ENCODE measurements at regions not wholly inside any gene's neighbourhood (a gene's known extent, or its start where the extent isn't known, plus 50 kb on each side); places are given as distances from the start of the nearest gene placed in this dataset.

DNA sequence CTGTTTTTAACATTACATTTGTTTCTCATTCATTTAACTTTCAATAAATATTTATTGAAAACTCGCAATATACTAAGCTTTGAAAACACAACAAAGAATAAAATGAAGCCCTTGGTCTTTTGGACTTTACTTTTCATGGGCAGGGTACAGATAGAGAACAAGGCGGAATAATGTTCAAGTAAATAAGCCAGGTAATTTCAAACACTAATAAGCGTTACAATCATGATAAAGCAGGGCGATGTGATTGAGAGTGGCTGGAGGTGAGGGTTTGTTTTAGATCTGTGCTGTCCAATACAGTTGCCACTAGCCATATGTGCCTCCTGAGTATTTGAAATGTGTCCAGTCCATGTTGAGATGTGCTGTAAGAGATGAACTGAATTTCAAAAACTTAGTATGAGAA lies 307.1 kb downstream of the ALDH8A1 start:
- TF ChIP-seq ZNF274 (IDR thresholded peaks at IDR 0.05; ENCODE audit: borderline replicate concordance, low read depth, low read length) (no peak), GABPB1 (CRISPR knock-in tag; IDR thresholded peaks at IDR 0.05) (no peak), GTF2E2 (tag; IDR thresholded peaks at IDR 0.05) (no peak)
- TF ChIP-seq, protein P1, sequence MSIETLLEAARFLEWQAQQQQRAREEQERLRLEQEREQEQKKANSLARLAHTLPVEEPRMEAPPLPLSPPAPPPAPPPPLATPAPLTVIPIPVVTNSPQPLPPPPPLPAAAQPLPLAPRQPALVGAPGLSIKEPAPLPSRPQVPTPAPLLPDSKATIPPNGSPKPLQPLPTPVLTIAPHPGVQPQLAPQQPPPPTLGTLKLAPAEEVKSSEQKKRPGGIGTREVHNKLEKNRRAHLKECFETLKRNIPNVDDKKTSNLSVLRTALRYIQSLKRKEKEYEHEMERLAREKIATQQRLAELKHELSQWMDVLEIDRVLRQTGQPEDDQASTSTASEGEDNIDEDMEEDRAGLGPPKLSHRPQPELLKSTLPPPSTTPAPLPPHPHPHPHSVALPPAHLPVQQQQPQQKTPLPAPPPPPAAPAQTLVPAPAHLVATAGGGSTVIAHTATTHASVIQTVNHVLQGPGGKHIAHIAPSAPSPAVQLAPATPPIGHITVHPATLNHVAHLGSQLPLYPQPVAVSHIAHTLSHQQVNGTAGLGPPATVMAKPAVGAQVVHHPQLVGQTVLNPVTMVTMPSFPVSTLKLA (conservative IDR thresholded peaks at IDR 0.05), result no peak
- TF ChIP-seq, protein P2, sequence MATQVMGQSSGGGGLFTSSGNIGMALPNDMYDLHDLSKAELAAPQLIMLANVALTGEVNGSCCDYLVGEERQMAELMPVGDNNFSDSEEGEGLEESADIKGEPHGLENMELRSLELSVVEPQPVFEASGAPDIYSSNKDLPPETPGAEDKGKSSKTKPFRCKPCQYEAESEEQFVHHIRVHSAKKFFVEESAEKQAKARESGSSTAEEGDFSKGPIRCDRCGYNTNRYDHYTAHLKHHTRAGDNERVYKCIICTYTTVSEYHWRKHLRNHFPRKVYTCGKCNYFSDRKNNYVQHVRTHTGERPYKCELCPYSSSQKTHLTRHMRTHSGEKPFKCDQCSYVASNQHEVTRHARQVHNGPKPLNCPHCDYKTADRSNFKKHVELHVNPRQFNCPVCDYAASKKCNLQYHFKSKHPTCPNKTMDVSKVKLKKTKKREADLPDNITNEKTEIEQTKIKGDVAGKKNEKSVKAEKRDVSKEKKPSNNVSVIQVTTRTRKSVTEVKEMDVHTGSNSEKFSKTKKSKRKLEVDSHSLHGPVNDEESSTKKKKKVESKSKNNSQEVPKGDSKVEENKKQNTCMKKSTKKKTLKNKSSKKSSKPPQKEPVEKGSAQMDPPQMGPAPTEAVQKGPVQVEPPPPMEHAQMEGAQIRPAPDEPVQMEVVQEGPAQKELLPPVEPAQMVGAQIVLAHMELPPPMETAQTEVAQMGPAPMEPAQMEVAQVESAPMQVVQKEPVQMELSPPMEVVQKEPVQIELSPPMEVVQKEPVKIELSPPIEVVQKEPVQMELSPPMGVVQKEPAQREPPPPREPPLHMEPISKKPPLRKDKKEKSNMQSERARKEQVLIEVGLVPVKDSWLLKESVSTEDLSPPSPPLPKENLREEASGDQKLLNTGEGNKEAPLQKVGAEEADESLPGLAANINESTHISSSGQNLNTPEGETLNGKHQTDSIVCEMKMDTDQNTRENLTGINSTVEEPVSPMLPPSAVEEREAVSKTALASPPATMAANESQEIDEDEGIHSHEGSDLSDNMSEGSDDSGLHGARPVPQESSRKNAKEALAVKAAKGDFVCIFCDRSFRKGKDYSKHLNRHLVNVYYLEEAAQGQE (IDR thresholded peaks at IDR 0.05; ENCODE audit: borderline replicate concordance), result no peak
- TF ChIP-seq, protein P2 (CRISPR knock-in tag; IDR thresholded peaks at IDR 0.05; ENCODE audit: low read depth), result no peak
- TF ChIP-seq, protein P3, sequence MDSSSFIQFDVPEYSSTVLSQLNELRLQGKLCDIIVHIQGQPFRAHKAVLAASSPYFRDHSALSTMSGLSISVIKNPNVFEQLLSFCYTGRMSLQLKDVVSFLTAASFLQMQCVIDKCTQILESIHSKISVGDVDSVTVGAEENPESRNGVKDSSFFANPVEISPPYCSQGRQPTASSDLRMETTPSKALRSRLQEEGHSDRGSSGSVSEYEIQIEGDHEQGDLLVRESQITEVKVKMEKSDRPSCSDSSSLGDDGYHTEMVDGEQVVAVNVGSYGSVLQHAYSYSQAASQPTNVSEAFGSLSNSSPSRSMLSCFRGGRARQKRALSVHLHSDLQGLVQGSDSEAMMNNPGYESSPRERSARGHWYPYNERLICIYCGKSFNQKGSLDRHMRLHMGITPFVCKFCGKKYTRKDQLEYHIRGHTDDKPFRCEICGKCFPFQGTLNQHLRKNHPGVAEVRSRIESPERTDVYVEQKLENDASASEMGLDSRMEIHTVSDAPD (CRISPR knock-in tag; IDR thresholded peaks at IDR 0.05), result no peak
- TF ChIP-seq, protein P4, sequence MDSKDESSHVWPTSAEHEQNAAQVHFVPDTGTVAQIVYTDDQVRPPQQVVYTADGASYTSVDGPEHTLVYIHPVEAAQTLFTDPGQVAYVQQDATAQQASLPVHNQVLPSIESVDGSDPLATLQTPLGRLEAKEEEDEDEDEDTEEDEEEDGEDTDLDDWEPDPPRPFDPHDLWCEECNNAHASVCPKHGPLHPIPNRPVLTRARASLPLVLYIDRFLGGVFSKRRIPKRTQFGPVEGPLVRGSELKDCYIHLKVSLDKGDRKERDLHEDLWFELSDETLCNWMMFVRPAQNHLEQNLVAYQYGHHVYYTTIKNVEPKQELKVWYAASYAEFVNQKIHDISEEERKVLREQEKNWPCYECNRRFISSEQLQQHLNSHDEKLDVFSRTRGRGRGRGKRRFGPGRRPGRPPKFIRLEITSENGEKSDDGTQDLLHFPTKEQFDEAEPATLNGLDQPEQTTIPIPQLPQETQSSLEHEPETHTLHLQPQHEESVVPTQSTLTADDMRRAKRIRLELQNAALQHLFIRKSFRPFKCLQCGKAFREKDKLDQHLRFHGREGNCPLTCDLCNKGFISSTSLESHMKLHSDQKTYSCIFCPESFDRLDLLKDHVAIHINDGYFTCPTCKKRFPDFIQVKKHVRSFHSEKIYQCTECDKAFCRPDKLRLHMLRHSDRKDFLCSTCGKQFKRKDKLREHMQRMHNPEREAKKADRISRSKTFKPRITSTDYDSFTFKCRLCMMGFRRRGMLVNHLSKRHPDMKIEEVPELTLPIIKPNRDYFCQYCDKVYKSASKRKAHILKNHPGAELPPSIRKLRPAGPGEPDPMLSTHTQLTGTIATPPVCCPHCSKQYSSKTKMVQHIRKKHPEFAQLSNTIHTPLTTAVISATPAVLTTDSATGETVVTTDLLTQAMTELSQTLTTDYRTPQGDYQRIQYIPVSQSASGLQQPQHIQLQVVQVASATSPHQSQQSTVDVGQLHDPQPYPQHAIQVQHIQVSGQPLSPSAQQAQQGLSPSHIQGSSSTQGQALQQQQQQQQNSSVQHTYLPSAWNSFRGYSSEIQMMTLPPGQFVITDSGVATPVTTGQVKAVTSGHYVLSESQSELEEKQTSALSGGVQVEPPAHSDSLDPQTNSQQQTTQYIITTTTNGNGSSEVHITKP (IDR thresholded peaks at IDR 0.05; ENCODE audit: partially characterized antibody), result no peak
